ENCODE measurements at regions not wholly inside any gene's neighbourhood (a gene's known extent, or its start where the extent isn't known, plus 50 kb on each side); places are given as distances from the start of the nearest gene placed in this dataset.

- Mint-ChIP-seq H3K27ac (no peak overlapping the region), H3K9me3 (peaks cover 1 to 2% of the 10 kb centered on the region in 2 experiments; a peak in 3 of 5 replicates), H3K4me3 (no peak overlapping the region), H3K4me1 (peaks cover 0 to 3% of the 10 kb centered on the region in 2 experiments; a peak in 2 of 4 replicates), H3K27me3 (ENCODE audit: low read depth) (no peaks in the 10 kb centered on the region), H3K36me3 (ENCODE audit: insufficient read depth in 1 of 3, low read depth in 3 of 3) (peaks cover 0 to 2% (median 0%) of the 10 kb centered on the region in 3 experiments; a peak in 1 of 7 replicates)
- Histone ChIP-seq H2BK20ac (ENCODE audit: low read depth, low read length, poor library complexity, severe bottlenecking) (no peak overlapping the region), H3K27ac (ENCODE audit: insufficient read length, low read depth, low read length) (no peak overlapping the region), H3K9ac (ENCODE audit: extremely low read depth, insufficient read length, low read length) (no peak overlapping the region), H3K79me1 (ENCODE audit: insufficient read depth, low read depth, low read length, poor library complexity, severe bottlenecking) (no peaks in the 10 kb centered on the region), H3K4ac (ENCODE audit: low read depth, low read length) (no peak overlapping the region), H2AK5ac (ENCODE audit: insufficient read length, low read length) (no peak overlapping the region), H3K27me3 (ENCODE audit: insufficient read depth, low read length) (no peaks in the 10 kb centered on the region), H3K4me2 (ENCODE audit: insufficient read depth, insufficient read length, low read length) (no peak overlapping the region), H3K9me3 (ENCODE audit: control insufficient read depth, low read depth, low read length) (no peaks in the 10 kb centered on the region), H2BK15ac (ENCODE audit: low read depth, low read length) (no peak overlapping the region), H3K56ac (ENCODE audit: insufficient read length, low read depth, low read length) (no peak overlapping the region), H2BK12ac (ENCODE audit: insufficient read length, low read depth, low read length) (no peak overlapping the region), H3K23ac (ENCODE audit: insufficient read length, low read depth, low read length) (no peak overlapping the region), H4K91ac (ENCODE audit: insufficient read length, low read depth, low read length) (no peak overlapping the region), H4K8ac (replicated peaks; ENCODE audit: insufficient read length, low read depth, low read length) (no peak overlapping the region), H3T11ph (ENCODE audit: low read length) (no peak overlapping the region), H3K14ac (ENCODE audit: insufficient read depth, low read length) (no peak overlapping the region), H2AFZ (ENCODE audit: low read length) (no peak overlapping the region), H3K18ac (ENCODE audit: insufficient read length, low read depth, low read length) (no peak overlapping the region), H3K23me2 (ENCODE audit: insufficient read length, low read depth, low read length, poor library complexity, severe bottlenecking) (no peaks in the 10 kb centered on the region), H2BK120ac (ENCODE audit: low read depth, low read length, poor library complexity, severe bottlenecking) (no peak overlapping the region), H3K79me2 (ENCODE audit: insufficient read depth, low read length) (no peaks in the 10 kb centered on the region), H2BK5ac (ENCODE audit: insufficient read length, low read length) (no peak overlapping the region), H4K5ac (ENCODE audit: insufficient read length, low read depth, low read length) (no peak overlapping the region), H4K20me1 (ENCODE audit: control insufficient read depth, insufficient read depth, insufficient read length) (no peaks in the 10 kb centered on the region), H3K4me1 (ENCODE audit: insufficient read depth, low read length) (no peaks in the 10 kb centered on the region)
- no CpG with 5 or more reads among the region's 2 CpGs for WGBS (ENCODE audit: extremely low coverage, insufficient read length, low lambda C conversion rate)
- no peak for TF ChIP-seq CTCF (conservative IDR thresholded peaks at IDR 0.05)
- no peak for DNase-seq
Observed at GRCh38 chr1:163970151-163970550, 588.8 kb upstream of the PBX1 start.
